ENCODE measurements at regions not wholly inside any gene's neighbourhood (a gene's known extent, or its start where the extent isn't known, plus 50 kb on each side); places are given as distances from the start of the nearest gene placed in this dataset.
"Not testable (repeated sequence)": the region's sequence is repeated elsewhere in the genome, so short reads cannot be mapped to it uniquely, and the experiment has no call there.

DNA sequence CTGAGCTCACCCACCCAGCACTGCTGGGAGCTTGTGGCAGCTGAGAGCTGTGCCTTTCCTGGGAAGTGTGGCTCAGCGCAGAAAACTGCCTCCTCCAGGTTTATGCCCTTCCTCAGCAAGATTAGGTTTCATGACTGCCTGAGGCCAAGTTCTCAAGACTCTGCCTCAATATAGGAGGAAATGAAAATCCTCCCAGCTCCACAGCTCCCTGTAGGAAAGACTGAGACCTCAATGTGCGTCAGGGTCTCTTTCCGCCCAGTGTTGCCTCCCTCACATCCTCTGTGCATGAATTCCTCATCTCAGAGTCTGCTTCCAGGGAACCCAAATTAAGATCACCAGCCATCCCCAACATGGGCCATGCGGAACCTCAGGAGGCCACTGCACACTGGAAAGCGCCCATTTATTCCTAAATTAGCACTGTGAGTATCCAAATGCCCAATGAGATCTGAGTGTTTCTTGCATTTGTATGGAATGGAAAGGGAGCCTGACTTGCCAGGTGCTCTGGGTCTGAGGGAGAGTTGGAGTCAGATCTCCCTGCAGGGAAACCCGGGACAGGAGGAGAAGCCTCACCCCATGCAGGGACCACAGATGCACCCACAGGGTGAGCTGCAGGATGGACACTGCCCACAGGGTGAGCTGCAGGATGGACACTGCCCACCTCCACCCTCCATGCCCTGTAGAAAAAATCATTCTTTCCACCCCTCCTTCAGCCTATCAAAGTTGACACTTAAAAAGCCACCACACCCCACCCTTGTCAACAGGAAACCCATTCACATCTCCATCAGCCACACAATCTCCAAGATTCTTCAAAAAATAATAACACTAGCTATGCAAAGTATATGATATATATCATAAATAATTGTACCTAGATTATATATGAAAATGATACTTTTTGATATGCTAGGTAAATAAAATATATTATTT, 97.4 kb upstream of the IGLL5 start:
- no peak for DNase-seq (ENCODE audit: insufficient read length)
- no peak for FAIRE-seq
- TF ChIP-seq POLR2AphosphoS5 (IDR thresholded peaks at IDR 0.05; ENCODE audit: low read depth, low read length) (no peak), POLR2A (IDR thresholded peaks at IDR 0.05; ENCODE audit: low read depth, low read length) (no peak), TAF1 (IDR thresholded peaks at IDR 0.05; ENCODE audit: borderline replicate concordance, low read depth, low read length) (no peak)

DNA sequence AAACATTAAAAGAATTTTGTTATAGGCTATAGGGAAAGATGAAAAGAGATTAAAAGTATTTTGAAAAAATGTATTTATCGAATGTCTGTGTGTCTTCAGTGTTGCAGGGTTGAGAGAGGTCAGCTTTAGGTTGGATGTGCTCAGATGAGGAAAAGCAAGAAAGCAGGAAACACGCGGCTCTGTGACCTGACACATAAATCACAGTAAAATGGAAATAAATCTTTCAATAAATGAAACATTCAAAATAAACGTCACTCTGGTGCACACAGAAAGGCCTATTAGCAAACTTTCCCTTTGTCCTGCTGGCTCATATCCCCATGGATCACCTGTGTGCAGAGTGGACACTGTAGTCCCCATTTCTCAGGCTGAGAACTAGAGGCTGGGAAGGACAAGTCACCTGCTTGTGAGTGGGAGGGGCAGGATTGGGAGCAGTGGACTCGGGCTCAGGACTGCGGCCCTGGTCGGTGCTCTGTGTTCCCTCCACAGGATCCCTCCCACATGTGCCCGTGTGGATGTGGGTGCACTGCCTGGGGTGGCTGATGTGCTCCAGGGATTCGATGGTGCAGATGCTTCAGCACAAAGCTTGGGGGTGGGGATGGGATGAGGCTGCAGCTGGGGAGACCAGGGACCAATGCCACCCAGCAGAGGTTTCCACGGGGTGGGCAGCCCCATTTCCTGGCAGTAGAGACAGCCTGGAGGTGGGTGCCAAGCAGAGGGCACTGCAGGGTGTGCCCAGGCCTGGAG, 96.0 kb upstream of the IGLL5 start:
- no peak for TF ChIP-seq TAF1 (IDR thresholded peaks at IDR 0.05; ENCODE audit: borderline replicate concordance, low read depth, low read length)
- no peak for TF ChIP-seq POLR2A (IDR thresholded peaks at IDR 0.05; ENCODE audit: low read depth, low read length)
- no peak for TF ChIP-seq POLR2AphosphoS5 (IDR thresholded peaks at IDR 0.05; ENCODE audit: low read depth, low read length)
- DNase-seq (ENCODE audit: insufficient read length) = no peak
- no peak for FAIRE-seq

DNA sequence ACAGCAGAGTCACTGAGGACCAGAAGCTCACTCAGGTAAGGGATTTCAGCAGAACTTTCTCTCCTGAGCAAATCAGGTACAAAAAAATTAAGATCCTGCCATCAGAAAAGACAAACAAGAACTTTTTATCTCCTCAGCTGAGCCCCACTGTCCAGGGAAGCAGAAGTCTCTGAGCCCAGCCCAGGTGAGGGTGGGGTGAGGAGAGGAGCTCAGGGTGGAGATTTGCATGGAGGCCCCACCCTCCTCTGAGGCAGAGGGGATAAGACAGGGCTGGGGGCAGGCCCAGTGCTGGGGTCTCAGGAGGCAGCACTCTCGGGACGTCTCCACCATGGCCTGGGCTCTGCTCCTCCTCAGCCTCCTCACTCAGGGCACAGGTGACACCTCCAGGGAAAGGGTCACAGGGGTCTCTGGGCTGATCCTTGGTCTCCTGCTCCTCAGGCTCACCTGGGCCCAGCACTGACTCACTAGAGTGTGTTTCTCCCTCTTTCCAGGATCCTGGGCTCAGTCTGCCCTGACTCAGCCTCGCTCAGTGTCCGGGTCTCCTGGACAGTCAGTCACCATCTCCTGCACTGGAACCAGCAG, 95.3 kb upstream of the IGLL5 start:
- not testable (repeated sequence) for FAIRE-seq; DNase-seq (ENCODE audit: insufficient read length)

DNA sequence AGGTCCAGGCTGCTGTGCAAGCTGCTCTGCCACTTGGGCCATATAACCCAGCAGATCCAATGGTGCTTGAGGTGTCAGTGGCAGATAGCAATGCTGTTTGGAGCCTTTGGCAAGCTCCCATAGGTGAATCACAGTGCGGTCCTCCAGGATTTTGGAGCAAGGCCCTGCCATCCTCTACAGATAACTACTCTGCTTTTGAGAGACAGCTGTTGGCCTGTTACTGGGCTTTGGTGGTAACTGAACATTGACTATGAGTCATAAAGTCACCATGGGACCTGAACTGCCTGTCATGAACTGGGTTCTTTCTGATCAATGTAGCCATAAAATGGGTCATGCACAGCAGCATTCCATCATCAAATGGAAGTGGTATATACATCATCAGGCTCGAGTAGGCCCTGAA, 92.0 kb upstream of the IGLL5 start:
- not testable (repeated sequence) for DNase-seq (ENCODE audit: insufficient read length)
- FAIRE-seq = peak; percentile 70

DNA sequence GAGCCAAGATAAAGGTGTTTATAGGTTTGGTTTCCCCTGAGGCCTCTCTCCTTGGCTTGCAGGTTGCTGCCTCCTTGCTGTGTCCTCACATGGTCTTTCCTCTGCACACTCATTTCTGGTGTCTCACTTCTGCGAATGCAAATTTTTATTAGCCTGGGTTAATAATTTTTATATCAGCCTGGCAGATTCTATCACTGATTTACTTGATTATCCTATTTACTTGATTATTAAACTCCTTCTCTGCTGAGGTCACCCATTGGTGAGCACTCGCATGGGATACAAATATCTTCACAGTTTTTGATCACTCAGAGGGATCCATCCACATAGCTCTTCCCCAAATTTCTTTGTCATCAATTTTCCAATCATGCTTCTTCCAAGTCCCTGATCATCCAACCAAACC, 90.9 kb upstream of the IGLL5 start:
- FAIRE-seq (no peak), DNase-seq (ENCODE audit: insufficient read length) (no peak)
- TF ChIP-seq POLR2AphosphoS5 (IDR thresholded peaks at IDR 0.05; ENCODE audit: low read depth, low read length) = no peak
- TF ChIP-seq POLR2A (IDR thresholded peaks at IDR 0.05; ENCODE audit: low read depth, low read length) = no peak
- no peak for TF ChIP-seq TAF1 (IDR thresholded peaks at IDR 0.05; ENCODE audit: borderline replicate concordance, low read depth, low read length)

DNA sequence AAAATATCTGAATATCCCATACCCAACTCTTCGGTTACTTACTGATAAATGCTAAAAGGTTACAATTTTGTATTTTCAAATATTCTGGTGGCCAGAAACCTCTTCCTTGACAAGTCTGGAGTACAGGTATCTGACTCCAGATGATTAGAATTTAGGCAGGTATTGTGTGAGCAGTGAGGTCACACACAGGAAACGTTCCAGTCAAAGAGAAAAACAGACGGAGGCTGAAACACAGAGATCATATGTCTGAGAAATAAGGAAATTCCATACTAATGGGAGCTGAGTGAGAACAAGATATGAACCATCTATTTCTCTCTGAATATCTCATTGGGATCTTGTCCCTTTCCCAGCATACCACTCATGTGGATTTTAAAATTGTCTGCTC, 89.4 kb upstream of the IGLL5 start:
- FAIRE-seq (no peak), DNase-seq (ENCODE audit: insufficient read length) (no peak)
- TF ChIP-seq POLR2A (IDR thresholded peaks at IDR 0.05; ENCODE audit: low read depth, low read length) (no peak), TAF1 (IDR thresholded peaks at IDR 0.05; ENCODE audit: borderline replicate concordance, low read depth, low read length) (no peak), POLR2AphosphoS5 (IDR thresholded peaks at IDR 0.05; ENCODE audit: low read depth, low read length) (no peak)

DNA sequence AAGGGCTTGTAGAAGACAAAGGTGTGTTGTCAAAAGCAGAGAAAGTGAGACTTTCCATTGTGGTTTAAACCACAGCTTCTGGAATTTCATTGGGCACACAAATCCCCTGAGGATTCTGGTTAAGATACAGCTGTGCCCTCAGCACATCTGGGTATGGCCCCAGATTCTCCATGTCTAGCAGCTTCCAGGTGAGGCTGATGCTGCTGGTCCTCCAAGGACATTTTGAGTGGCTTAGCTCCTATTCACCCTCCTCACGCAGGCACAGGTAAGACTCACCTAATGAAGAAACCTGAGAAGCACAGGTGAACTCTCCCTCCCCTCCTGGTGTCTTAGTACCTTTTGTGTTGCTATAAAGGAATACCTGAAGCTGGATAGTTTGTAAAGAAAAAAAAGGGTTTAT, 88.9 kb upstream of the IGLL5 start:
- TF ChIP-seq POLR2A (IDR thresholded peaks at IDR 0.05; ENCODE audit: low read depth, low read length) = no peak
- no peak for TF ChIP-seq POLR2AphosphoS5 (IDR thresholded peaks at IDR 0.05; ENCODE audit: low read depth, low read length)
- no peak for TF ChIP-seq TAF1 (IDR thresholded peaks at IDR 0.05; ENCODE audit: borderline replicate concordance, low read depth, low read length)

DNA sequence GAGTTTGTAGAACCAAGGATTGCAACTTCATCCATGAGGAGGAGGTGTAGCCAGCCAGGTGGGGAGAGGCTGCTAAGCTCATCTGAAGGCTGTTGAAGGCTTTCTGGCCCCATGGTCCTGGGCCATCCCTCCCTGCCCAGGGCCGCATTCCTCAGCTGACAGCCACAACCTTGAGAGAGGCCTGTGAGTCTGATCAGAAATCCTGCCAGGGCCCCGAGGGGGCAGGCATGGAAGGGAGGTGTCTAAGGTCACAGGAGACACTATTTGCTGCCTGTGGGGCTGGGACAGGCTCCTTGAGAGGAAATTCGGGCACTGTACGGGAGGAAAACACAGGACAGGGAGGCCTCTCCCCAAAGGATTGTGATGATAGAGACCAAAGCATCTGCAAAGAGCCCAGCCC, 88.1 kb upstream of the IGLL5 start:
- no peak for FAIRE-seq
- TF ChIP-seq POLR2AphosphoS5 (IDR thresholded peaks at IDR 0.05; ENCODE audit: low read depth, low read length) = no peak
- TF ChIP-seq POLR2A (IDR thresholded peaks at IDR 0.05; ENCODE audit: low read depth, low read length) = no peak
- TF ChIP-seq TAF1 (IDR thresholded peaks at IDR 0.05; ENCODE audit: borderline replicate concordance, low read depth, low read length) = no peak
- no peak for DNase-seq (ENCODE audit: insufficient read length)

More for the DNA sequence above, 88.9 kb upstream of the IGLL5 start:
- FAIRE-seq = no peak
- no peak for DNase-seq (ENCODE audit: insufficient read length)

DNA sequence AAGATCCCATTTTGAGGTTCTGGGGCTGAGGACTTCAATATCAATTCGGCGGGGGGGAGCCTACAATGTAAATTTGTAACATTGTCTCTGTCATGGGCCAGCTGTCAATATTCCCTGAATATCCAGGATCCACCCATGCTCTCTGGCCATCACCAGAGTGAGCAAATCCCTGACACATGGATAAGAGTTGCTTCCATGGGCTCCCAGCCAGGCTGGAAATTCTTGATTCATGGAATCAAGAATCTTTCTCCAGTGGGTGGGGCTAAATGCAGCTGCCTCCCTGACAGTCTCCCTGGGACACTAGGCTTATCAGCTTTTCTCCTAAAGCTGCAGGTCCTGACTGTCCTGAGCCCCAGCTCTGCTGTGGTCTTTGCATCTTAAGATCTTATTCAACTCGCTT, 86.9 kb upstream of the IGLL5 start:
- no peak for TF ChIP-seq POLR2AphosphoS5 (IDR thresholded peaks at IDR 0.05; ENCODE audit: low read depth, low read length)
- no peak for TF ChIP-seq POLR2A (IDR thresholded peaks at IDR 0.05; ENCODE audit: low read depth, low read length)
- TF ChIP-seq TAF1 (IDR thresholded peaks at IDR 0.05; ENCODE audit: borderline replicate concordance, low read depth, low read length) = no peak
- FAIRE-seq = no peak

DNA sequence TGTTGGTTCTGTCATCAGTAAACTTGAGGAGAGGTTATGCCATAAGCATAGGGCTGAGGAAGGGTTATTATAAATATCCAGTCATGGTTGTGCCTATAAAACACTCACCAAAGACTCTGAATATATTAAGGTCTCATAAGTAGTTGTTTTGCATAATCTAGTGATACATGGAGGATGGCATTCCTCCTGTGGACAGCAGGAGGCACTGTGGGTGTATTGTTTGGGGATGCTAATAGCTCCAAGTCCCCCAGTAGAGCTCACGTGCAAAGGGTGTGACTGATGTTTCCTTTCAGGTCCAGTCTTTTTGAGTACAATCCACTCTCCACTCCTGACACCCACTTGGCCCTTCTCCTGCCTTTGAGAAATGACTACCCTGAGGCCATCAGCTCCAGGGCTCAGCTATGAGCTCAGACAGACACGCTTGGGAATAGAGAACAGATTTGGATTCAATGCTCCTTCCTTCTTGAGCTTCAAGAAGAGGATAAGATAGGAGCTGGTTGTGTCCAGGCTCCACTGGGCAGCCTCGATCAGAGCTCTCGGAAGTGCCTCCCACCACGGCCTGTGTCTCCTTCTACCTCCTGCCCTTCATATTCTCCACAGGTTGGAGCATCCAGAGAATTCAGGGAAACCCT, 85.2 kb upstream of the IGLL5 start:
- TF ChIP-seq POLR2A (IDR thresholded peaks at IDR 0.05; ENCODE audit: low read depth, low read length) (no peak), POLR2AphosphoS5 (IDR thresholded peaks at IDR 0.05; ENCODE audit: low read depth, low read length) (no peak)
- DNase-seq (ENCODE audit: insufficient read length) (no peak), FAIRE-seq (peak; percentile 81)

More for the DNA sequence above, 86.9 kb upstream of the IGLL5 start:
- no peak for DNase-seq (ENCODE audit: insufficient read length)

DNA sequence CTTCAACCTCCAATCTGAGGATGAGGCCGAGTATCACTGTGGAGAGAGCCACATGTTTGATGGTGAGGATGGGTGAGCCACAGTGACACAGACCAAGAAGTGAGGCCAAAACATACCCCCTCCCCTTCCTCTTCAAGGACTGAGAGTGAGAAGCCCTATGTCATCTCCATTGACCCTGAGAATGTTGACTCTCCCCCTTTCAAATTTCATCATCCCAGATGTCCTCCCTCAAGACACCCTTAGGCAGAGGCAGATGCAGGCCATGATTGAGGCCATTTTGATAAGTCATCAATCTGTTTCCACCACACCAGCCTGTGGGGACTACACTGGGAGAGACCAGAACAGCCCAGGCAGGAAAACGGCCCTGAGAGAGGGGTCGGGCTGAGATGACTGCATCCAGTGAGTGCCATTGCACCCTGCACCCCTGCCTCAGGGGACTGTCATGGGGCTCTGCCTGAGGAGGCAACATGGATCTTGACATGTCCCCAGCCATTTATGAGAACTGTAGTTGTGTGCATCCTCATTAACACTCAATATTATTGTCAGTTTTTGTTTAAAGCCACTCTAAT, 84.2 kb upstream of the IGLL5 start:
- DNase-seq (ENCODE audit: insufficient read length) (no peak), FAIRE-seq (no peak)
- 0 out of 2 replicates have a peak, but pooled peaks have one; percentile 5 for TF ChIP-seq TAF1 (IDR thresholded peaks at IDR 0.05; ENCODE audit: borderline replicate concordance, low read depth, low read length)
- TF ChIP-seq POLR2AphosphoS5 (IDR thresholded peaks at IDR 0.05; ENCODE audit: low read depth, low read length) = no peak
- no peak for TF ChIP-seq POLR2A (IDR thresholded peaks at IDR 0.05; ENCODE audit: low read depth, low read length)

Data from GM12892 (cell line).